GM21526 (cell line): ENCODE measurements at regions not wholly inside any gene's neighbourhood (a gene's known extent, or its start where the extent isn't known, plus 50 kb on each side); places are given as distances from the start of the nearest gene placed in this dataset.

Source experiments
- ATAC-seq: cut with Tn5 transposase; IDR thresholded peaks from one replicate; pipeline ENCODE4 v1.9.1; 2021; ENCODE audit warnings: moderate library complexity; ENCODE audit not compliant: unreplicated experiment, low FRiP score

DNA sequence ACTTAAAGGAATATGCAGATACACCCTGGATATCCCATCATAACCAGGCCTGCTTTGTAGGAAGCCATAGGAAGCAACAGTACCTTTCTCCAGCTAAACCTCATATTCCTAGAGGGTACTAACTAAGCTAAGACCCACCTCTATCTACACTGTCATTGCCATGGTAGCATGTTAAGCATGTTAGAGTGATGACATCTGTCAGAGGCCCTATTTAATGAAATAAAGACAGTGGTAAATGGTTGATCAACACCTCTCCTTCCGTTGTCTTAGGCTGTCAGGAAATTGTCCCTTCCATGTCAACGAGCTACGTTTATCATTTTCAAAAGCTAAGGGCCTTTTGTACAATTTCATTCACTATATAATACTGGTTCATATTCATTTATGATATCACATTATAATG lies 251.1 kb upstream of the PSMD7 start:
- no peak for ATAC-seq

DNA sequence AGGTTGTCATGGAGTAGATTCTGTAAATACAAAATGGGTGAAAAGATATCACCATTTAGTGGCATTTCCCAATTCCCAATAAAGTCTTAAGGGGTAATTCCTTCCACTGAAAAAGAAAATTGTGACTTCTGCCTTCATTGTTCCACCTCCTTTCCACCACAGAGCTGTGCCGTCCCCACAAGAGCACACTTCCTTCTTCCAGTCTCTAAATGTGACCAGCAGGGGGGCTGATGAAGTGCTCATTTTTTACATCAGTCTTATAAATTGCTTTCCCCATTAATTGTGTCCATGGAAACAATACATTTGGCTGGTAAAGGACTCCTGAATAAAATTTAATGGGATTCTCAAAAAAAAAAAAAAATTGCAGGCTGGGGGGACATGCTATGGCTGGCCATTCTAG lies 260.8 kb upstream of the PSMD7 start:
- no peak for ATAC-seq

DNA sequence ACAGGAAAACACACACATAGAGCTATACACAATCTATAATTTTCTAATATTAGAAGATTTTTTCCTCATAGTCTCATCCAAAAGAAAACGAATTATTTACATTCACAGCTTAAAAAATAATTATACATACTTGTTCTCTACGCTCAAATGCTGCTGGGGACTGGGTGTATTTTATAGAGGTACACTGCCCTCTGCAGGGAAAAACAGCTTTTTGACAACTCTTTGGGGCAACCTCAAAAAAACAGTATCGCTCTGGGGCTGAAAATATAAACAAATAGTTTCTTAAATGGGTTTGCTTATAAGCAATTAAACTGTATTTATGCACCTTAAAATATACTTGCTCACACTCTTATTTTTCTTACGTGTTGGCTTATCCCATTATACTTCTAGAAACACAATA lies 261.8 kb upstream of the PSMD7 start:
- ATAC-seq, result no peak

DNA sequence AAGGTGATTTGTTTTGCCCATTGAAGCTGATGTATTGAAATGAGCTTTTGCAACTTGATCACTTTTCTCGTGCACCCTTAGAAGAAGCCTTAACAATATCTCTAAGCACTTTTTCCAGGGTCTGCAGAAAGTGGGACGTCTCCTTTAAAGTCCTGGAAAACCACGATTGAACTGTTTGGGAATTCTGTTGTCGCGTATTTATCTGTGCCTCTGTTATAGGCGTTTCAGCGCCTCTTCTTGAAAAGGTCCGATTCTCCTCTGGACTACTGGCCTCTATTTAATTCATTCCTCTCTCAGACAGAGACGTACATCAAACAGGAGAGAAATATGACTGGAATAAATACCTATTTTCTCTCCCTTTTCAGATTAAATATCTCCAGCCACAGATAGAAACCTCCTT lies 262.4 kb upstream of the PSMD7 start:
- no peak for ATAC-seq

DNA sequence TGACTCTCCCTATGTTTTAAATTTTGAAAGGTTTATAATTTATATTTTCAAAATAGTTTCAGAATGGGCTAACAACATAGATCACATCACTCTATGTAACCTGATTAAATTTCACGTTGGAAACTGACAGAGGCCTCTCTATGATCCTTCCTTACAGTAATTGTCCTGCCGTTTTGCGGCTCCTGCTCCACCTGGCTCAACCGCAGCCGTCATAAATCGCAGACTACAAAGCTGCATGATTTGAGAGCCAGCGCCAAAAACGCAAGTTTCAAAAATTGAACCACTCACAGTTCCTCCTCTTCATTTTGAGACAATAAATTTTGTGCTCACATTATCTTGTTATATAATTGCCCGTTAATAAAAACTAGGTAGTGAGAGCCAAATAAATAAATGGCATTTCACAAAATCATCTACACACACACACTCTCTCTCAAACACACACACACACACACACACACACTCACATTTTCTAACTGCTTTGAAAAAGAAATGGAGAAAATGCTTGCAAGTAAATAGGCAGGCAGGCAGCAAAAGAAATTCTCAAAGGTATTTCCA lies 263.1 kb upstream of the PSMD7 start:
- no peak for ATAC-seq

DNA sequence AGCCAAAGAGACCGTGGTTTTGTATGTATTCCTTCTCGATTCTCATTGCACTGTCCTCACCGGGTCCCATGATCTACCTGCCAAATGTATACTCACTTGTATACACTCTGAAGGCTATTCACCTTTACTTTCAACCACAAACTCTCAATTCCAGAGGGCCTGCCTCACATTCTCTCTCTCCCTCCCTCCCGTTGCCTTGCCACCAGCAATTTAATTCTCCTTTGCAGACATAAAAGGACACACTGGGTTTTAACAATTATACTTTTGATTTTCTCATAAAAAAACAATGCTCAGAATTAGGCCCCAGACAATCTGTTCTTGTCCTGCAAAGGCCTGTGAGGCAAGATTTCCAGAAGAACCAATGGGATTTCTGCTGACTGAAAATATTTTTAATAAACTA lies 265.1 kb upstream of the PSMD7 start:
- ATAC-seq, result no peak

DNA sequence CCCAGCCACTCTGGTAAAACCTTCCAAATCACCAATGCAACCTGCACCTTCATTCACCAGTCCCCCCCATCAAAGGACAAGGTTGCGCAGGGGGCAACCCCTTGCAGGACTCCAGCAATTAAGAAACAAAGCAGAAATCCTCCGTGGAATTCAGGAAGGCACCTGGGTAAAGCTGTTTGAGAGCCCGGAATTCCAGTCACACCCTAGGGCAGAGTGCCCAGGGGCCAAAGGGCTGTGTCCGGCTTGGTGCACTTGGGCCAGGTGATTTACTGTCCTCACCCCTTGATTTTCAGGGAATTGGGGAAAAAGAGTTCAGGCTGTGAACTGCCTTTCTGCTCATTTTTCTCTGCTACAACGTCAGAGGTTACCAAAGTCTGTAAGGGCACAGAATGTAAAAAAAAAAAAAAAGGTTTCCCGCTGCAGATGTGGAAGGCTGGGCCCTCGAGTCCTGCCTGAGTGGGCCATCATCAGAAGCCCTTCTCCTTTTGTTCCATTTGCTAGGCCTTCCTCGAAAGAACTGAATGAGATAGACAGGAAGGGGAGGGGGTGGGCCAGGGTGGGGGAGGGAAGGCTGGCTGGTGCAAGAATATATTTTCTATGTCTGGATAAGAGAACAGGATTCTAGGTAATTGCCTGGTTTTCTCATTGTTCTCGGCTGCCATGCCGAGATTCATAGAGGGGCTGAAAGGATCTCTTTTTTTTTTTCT lies 266.5 kb upstream of the PSMD7 start:
- no peak for ATAC-seq

DNA sequence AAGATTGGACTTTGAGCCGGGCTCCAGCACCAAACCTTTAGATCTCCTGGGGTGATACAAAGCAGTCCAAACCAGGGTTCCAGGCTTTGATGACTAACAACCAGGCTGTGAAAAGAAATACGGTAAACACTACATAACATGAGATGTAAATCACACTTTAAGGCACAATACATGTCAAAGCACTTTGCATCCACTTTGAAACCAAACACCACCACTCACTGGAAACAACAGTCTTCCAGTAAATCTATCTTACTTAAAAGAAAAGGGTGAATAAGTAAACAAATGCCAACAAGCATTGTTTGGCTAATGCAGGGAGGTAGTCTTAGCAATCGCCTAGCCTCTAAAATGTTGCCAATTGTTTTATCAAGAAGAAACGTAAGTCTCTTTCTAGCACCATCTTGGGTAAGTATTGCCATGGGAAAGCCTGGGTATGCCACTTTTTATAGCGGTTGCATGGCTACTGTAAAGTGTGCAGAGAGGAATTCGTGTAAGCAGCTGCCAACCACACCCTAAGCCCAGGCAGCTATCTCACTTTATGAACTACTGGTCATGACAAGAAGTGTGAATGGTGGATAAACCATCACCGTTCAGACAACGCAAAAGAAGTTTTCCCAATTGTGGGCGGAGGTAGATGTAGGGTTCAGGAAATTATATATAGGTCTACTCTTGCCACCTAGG lies 267.4 kb upstream of the PSMD7 start:
- ATAC-seq, result no peak

DNA sequence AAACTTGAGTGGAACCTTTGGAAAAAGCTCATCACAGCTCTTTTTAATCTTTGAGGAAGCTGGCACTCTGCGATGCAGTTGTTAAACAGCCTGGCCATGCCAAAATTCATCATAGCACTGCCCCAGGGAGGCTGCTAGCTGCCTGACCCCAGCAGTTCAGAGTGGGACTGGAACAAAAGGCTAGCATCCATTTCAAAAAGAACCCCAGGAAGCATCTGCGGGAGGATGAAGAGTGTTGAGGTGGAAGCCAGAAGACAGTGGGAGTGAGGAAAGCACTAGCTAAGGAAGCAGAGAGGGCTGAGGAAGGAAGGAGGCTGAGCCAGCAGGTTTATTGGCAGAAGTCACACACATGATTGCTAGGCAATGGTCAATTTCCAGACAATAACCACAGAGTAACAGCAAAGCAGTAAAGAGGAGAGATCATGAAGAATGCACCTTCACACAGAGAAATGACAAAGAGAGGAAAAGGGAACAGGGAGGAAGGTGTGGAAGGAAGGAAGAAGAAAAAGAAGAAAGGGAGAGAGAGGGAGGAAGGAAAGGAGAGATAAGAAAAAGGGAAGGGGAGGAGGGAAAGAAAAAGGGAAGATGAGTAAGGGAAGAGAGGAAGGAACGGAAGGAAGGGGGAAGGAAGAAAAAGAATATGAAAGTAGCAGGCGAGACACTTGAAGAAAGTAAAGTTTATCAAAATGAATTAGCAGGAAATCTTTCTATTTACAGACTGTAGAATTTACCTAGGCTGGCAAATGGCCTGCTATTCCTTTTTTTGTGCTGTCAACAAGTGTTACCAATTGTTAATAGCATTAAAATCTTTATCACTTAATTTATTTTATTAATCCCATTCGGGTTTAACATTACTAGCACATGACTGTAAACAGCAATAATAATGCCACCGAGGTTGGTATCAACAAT lies 270.0 kb upstream of the PSMD7 start:
- no peak for ATAC-seq

DNA sequence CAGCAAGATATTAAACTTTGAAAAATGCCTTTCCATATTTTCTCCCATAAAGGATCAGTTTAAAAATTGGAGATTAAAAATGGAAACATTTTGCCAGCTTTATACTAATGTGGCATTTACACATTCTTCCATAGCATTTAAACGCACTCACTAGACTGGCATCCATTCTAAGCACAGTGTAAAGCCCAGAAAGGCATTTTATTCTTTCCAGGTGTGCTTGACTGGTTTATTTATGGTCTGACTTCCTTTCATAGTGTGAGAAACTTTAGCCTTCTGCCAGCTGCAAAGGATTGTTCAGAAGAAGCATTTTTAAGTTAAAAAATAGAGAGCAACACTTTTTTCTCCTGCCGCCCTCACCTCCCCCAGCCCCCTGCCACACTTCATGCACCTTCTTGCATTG lies 271.7 kb upstream of the PSMD7 start:
- no peak for ATAC-seq

DNA sequence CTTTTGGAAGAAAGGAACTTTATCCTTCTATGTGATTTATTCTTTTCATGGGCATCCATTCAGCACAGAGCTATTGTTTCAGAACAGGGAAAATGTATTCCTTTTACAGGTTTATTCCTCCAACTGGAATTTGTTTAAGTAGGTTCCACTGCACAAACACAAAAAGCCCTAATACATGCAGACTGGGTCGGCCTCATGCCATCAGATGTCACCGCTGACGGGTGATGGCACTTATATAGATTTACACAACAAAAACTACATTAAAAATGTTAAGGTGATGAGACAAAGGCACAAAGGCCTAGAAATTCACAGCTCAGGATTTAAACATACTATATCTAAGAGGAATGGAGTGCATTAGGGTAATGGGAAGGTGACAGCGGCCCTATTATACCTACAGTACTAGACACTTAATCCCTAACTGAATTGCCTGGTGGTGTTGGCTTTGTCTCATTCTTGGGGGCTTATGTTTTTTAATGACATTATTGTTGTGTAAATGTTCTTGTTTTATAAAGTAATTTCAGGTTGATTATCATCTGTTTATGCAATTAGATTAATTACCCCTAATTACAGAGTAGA lies 276.4 kb upstream of the PSMD7 start:
- ATAC-seq, result no peak

DNA sequence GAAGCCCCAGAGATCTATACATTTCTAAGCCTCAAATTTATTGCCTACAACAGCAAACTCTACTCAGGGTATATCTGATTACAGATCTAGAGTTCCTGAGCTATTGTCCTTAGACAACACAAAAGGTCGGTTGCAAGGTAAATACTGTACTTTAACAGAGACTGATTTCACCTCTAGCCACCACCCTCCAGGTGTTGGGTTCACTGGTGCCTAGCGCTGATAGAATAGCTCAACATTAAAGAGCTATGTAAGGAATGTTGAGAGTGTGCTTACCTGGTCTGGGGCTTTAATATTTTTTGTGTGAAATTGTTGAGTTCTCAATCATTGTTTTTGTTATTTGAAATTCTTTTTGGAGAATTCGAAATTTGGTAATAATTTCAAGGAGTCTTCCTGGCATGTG lies 277.0 kb upstream of the PSMD7 start:
- ATAC-seq, result no peak

DNA sequence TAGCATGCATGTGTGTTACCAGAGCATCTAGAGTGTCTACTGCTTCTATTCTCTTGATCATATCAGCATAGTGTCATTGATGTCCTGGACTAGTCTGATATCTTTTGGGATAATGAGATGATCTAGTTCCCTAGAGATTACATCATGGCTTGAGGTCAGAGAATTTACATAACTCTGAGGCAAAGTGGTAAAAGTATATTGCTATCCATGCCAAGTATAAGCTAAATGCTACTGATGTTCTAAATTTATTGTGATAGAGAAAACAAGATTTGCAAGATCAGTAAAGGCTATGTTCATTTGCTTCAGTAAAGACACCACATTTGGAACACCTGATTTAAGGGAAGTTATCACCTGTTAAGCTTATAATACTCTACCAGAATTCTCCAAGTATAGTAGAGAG lies 280.7 kb upstream of the PSMD7 start:
- no peak for ATAC-seq

DNA sequence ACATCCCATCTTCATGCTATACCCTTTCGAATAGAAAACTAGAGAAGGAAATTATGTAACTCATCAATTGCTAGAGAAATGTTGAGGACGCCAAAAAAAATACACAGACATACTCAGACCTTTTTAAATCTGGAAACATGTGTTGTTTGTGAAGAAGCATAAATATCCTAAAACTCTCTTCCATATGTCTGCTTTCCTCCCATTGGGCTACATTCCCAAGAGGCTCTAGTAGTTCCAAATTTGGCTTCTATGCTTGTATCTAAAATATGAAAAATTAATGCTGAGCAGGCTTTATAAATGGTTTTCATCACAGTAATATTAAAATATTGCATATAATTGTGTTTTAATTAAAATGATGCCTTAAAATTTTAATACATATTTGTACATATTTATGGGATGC lies 297.9 kb upstream of the PSMD7 start:
- no peak for ATAC-seq

DNA sequence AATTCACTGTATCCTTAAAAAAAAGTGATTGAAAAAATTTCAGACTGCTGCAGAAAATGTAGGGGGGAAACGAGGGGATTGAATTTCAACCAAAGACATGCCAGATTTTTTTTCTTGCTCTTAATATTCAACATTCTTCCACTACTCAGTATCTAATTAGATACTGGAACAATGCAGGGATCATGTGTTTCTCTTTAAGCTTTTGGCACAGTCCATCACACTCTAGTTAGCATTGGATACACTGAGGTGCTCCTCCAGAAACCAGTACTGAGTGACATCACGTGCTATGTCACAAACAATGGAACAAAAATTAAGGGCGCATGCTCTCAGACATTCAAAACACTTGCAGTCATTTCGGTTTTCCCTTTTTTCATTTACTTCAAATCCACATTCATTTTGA lies 298.6 kb upstream of the PSMD7 start:
- no peak for ATAC-seq

DNA sequence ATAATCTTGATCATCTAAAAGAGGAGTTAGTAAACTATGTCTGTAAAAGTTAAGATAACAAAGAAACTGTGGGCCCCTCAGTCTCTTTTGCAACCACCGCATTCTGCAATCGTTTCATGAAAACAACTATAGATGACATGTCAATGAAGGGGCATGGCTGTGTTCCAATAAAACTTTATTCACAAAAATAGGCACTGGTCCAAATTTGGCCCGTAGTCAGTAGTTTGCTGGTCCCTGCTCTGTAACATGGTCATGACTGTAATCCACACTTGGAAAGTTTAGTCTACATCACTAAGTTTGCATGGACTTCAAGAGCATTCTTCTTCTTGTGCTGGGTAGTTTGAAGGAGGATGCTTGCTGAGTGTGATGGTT lies 299.3 kb upstream of the PSMD7 start:
- no peak for ATAC-seq

DNA sequence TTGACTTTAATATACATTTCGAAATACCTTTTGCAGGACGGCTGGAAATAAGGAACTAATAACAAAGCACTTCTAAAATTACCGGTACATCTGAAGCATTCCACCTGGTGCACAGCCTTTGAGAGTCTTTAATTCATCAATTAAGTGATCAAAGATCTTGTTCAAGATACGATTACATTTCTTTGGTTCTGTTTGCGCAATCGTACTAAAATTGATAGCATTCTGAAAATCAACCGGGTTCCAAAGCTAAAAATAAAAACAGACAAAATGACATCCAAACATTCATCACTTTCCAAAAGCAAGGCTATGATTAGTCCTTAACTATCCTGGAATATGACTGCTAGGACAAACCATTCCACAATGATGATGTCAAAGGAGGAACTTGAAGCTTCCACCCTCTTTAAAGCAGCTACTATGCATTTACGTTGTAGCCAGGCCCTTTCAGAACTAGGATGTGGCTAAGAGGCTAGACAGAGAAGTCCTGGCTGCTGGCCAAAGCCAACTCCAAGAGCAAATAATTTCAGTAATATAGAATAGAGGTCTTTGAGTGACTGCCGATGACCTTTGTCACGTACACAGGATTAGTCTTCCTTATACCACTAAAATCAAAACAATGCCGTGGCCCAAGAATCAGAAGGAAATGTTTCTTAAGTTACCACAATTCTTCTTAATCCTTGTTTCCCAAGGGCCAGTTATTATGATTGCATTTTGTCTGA lies 299.8 kb upstream of the PSMD7 start:
- no peak for ATAC-seq

DNA sequence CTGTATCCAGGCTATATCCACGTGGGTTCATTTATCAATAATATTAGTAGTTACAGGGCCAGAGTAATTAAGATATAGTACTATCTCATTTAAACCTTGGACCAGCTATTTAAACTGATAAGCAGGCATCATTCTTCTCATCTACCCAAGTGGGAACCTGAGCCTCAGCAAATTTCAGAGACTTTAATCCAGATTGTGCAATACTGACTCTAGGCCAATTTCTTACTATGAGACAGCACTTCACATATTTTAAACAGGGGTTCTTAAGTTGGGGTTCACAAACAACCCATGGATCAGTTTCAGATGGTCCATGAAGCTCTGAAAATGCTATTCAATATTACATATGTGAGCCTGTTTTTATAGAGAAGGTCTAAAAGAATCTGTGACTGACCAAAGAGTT lies 302.7 kb upstream of the PSMD7 start:
- ATAC-seq, result no peak

DNA sequence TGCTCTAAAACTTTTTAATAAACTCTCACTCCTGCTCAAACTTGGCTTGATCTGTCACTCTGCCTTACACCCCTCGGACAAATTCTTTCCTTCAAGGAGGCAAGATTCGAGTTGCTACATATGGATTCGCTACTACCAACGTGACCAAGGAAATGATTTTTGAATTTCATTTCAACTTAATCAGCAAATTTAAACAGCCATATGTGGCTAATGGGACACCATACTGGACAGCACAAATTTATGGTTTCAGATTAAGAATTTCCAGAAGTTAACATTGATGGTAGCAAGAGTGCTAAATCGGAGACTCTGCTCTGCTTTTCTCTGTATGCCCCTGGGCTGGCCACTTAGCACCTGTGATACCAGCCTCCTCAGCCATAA lies 318.2 kb upstream of the PSMD7 start:
- ATAC-seq, result no peak

DNA sequence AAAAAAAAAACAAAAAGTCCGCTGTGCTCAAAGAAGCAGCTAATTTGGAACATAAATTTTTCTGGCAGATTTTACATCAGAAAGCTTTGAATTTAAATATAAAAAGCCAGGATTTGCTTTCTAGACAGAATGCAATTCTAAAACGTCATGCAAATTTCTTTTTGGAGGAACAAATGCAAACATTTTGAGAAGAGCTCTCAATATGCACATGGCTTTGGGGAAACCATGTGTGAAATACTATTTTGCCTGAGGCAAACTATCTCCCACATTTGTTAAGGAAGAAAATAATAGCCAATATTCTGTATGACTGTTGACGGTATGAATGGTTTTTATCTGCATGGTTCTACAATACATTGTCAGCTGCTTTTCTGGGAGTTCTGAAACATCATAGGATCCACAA lies 320.0 kb upstream of the PSMD7 start:
- ATAC-seq, result no peak
